GM11168 (cell line): ENCODE measurements at regions not wholly inside any gene's neighbourhood (a gene's known extent, or its start where the extent isn't known, plus 50 kb on each side); places are given as distances from the start of the nearest gene placed in this dataset.
"Not testable (repeated sequence)": the region's sequence is repeated elsewhere in the genome, so short reads cannot be mapped to it uniquely, and the experiment has no call there.

Experiments used
- in situ Hi-C: fragments of 300-500 bp; cut with MboI; formaldehyde crosslinking; loops from one replicate; pipeline ENCODE4 v1.12.0; 2022; ENCODE audit warnings: low sequenced_read_pairs; ENCODE audit not compliant: unreplicated experiment

GRCh38 chr5:101123363-101123762, 220.3 kb upstream of the ST8SIA4 start:
- in situ Hi-C loops, result no loop called here

- in situ Hi-C loops, result no loop called here
Observed at GRCh38 chr5:101112645-101113044, 209.6 kb upstream of the ST8SIA4 start.

GRCh38 chr5:101103874-101104273, 200.8 kb upstream of the ST8SIA4 start:
- in situ Hi-C loops, result no loop called here

- in situ Hi-C loops, result no loop called here
Observed at GRCh38 chr5:101102506-101102905, 199.4 kb upstream of the ST8SIA4 start.

GRCh38 chr5:101091902-101092301, 188.8 kb upstream of the ST8SIA4 start:
- in situ Hi-C loops, result no loop called here

DNA sequence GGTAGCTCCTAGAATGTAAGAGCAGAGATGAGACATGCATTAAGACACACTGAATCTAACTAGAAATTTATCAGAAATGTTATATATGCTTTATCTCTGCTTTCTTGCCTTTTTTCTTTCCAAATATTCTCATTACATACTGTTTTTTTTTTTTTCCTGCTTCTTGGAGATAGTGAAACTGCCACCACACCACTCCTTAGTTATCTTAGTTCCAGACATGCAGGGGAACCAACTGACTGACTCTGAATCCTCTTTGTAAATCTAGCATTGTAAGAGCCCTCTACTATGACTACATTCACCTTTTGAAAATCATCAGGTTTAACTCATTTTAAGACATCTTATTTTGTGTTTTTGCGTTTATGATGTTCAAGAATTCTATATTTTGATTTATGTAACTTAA, 181.3 kb upstream of the ST8SIA4 start:
- in situ Hi-C loops, result no loop called here

DNA sequence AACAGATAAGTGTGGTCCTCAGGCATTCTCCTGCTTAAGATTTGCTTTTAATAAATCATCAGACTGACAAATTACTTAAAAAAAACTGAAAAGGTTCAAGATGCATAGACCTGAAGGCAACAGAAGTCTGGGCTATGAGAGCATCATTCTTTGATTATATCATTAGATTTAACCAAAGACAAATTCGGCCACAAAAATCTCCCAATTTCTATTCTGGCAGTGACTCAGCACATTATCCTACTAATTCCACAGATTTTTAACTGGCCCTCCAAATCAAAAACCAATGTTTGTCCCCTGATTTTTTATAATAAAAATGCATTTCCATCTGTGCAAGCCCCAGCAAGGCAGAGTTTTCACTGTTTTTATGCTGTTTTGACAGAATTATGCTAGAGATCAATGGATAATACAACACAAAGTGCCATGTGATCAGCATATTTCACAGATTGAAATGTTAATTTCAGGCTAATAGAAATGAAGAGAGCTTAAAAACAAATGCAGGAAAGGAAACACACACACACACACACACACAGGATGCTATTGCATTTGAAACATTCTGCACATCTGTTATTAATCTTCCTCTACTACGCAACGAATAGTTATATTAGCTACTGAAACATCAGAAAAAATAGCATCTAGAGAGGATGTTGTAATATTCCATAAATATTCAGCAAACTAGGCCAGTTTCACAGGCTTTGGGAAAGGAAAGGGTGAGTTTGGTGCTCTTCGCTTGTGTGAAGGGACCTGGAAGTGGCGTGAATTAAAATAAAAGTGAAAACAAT, 177.6 kb upstream of the ST8SIA4 start:
- in situ Hi-C loops, result no loop called here

GRCh38 chr5:101068298-101068697, 165.2 kb upstream of the ST8SIA4 start:
- in situ Hi-C loops, result no loop called here

- in situ Hi-C loops, result no loop called here
Observed at GRCh38 chr5:101067429-101067828, 164.3 kb upstream of the ST8SIA4 start.

- in situ Hi-C loops, result no loop called here
Observed at GRCh38 chr5:101062902-101063301, 159.8 kb upstream of the ST8SIA4 start.

DNA sequence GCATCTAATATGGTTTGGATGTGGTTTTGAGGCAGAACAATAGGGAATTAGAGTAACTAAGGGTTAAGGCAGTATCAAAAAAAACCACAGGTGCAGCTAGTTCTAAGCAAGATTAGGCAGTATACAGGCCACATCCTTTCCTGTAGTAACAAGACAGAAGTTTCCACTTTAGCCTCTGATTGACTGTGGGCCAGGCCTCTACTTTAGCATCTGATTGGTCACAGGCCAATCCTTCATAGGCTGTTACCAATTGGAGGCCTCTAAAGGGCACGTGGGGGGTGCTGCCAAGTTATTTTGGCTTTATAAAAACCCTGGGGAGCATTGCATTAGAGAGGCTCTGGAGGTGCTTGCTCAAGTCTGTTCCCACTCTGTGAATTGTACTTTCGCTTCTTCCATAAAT, 144.1 kb upstream of the ST8SIA4 start:
- in situ Hi-C loops, result loop anchor here (25.0 kb wide), 1 partner anchor 285 kb away; no protein-coding TSS in a partner anchor

DNA sequence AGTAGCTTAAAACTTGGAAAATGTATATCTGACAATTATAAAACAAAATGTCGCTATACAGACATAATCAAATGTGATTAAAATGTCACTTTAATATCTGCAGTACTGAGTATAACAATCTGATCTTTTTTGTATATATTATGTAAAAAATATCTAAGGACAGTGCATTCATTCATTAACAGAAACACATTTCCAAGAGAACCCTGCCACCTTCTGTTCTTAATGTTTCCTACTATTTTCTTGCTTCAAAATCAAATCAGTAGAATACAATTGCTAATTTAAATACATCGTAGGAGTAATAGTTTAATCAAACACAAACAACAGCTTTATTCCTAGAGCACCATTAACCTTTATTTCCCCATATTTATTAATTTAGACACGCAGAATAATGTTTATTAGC, 142.6 kb upstream of the ST8SIA4 start:
- in situ Hi-C loops, result loop anchor here (25.0 kb wide), 1 partner anchor 283 kb away; no protein-coding TSS in a partner anchor

GRCh38 chr5:101040002-101040401, 136.9 kb upstream of the ST8SIA4 start:
- in situ Hi-C loops, result loop anchor here (25.0 kb wide), 1 partner anchor 278 kb away; no protein-coding TSS in a partner anchor

DNA sequence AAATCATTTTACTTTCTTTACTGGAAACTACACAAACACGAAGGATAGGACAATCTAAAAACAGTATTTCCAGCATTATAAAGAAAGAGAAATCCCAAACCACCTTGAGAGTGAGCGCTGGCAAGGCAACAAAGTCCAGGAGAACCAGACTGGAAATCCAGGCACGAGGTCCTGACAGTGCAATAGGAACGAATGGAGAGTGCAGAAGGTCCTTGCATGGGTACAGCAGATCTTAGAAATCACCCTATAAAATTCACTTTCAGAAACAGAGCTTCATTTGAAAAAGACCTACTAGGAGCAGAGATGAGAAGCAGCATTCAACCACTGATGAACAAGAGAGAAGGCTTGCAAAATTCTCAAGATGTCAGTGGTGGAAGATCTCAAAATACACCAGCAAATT, 133.7 kb upstream of the ST8SIA4 start:
- in situ Hi-C loops, result loop anchor here (25.0 kb wide), 1 partner anchor 274 kb away; no protein-coding TSS in a partner anchor

DNA sequence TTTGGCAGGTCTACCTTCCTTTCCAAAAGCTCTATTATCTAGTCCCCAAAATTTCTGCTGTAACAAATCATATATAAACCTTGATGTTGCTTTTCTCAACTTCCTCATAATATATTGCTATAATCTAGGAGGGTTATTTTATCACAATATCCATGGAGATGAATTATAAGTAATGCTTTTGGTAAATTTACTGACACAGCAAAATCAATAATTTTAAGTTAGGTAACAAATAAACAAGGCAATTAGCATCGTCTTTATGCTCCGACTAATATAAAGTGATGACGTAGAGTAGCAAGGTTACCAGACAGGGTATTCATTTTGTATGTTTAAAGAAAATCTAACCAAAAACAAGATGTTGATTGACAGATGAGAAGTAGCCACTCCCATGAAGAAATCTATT, 132.3 kb upstream of the ST8SIA4 start:
- in situ Hi-C loops, result loop anchor here (25.0 kb wide), 1 partner anchor 273 kb away; no protein-coding TSS in a partner anchor

DNA sequence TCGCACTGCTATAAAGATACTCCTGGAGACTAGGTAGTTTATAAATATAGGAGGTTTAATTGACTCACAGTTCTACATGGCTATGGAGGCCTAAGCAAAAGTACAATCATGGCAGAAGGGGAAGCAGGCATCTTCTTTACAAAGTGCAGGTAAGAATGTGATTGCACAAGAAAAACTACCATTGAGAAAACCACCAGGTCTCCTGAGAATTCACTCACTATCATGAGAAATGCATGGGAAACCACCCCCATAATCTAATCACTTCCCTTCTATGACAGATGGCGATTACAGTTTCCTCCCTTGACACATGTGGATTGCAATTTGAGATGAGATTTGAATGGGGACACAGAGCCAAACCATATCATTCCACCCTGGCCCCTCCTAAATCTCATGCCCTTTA, 121.2 kb upstream of the ST8SIA4 start:
- in situ Hi-C loops, result no loop called here

DNA sequence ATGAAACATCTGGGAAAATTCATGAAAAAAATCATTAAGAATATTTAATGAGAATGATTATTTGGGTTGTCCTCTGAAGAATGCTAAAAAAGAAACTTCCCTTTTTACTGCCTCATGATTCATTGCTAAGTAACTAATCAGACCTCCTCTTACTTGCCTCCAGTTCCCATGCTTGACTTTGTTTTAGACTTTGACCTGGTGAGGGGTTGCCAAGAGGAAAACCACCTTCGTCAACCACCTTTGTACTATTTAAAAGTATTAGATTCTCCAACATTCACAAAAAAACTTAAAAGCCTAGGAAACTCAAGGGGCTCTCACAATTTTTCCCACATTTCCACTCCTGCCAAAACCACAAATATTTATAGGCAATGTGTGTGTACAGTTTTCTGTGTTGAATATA, 115.2 kb upstream of the ST8SIA4 start:
- in situ Hi-C loops, result no loop called here

- in situ Hi-C loops, result no loop called here
Observed at GRCh38 chr5:101012880-101013279, 109.8 kb upstream of the ST8SIA4 start.

- in situ Hi-C loops, result no loop called here
Observed at GRCh38 chr5:101009758-101010519, 106.9 kb upstream of the ST8SIA4 start.

GRCh38 chr5:100992354-100992753, 89.3 kb upstream of the ST8SIA4 start:
- in situ Hi-C loops, result no loop called here

DNA sequence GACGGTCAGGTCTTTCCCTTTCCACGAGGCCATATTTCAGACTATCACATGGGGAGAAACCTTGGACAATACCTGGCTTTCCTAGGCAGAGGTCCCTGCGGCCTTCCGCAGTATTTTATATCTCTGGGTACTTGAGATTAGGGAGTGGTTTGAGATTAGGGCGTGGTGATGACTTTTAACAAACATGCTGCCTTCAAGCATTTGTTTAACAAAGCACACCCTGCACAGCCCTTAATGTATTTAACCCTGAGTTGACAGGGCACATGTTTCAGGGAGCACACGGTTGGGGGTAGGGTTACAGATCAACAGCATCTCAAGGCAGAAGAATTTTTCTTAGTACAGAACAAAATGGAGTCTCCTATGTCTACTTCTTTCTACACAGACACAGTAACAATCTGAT, 80.5 kb upstream of the ST8SIA4 start:
- in situ Hi-C loops, result not testable (repeated sequence)
